HG03378 (cell line): ENCODE measurements at regions not wholly inside any gene's neighbourhood (a gene's known extent, or its start where the extent isn't known, plus 50 kb on each side); places are given as distances from the start of the nearest gene placed in this dataset.

Experiments used
- ATAC-seq: cut with Tn5 transposase; IDR thresholded peaks from one replicate; pipeline ENCODE4 v1.9.1; 2021; ENCODE audit warnings: mild to moderate bottlenecking, moderate library complexity; ENCODE audit not compliant: unreplicated experiment

- ATAC-seq, result peak; percentile 55
Measured at GRCh38 chr6:97572943-97573342, 289.9 kb upstream of the MMS22L start.

- no peak for ATAC-seq
Measured at GRCh38 chr6:97586344-97586743, 303.3 kb upstream of the MMS22L start.

- ATAC-seq, result no peak
Measured at GRCh38 chr6:97591955-97592354, 308.9 kb upstream of the MMS22L start.

GRCh38 chr6:97594844-97595243 lies 311.8 kb upstream of the MMS22L start:
- no peak for ATAC-seq

GRCh38 chr6:97621111-97621510 lies 338.1 kb upstream of the MMS22L start:
- ATAC-seq, result no peak

GRCh38 chr6:97626671-97627441 lies 343.8 kb upstream of the MMS22L start:
- ATAC-seq, result no peak

- ATAC-seq, result no peak
Measured at GRCh38 chr6:97629180-97629579, 346.2 kb upstream of the MMS22L start.

GRCh38 chr6:97630604-97631003 lies 347.6 kb upstream of the MMS22L start:
- no peak for ATAC-seq

GRCh38 chr6:97632341-97632740 lies 349.3 kb upstream of the MMS22L start:
- ATAC-seq, result no peak

GRCh38 chr6:97639702-97640101 lies 356.7 kb upstream of the MMS22L start:
- ATAC-seq, result no peak

GRCh38 chr6:97644353-97644752 lies 361.3 kb upstream of the MMS22L start:
- no peak for ATAC-seq

- no peak for ATAC-seq
Measured at GRCh38 chr6:97645757-97646156, 362.7 kb upstream of the MMS22L start.

- ATAC-seq, result no peak
Measured at GRCh38 chr6:97653076-97653475, 370.1 kb upstream of the MMS22L start.

GRCh38 chr6:97653517-97653916 lies 370.5 kb upstream of the MMS22L start:
- ATAC-seq, result no peak

GRCh38 chr6:97654674-97655073 lies 371.7 kb upstream of the MMS22L start:
- ATAC-seq, result no peak

- no peak for ATAC-seq
Measured at GRCh38 chr6:97656236-97656635, 373.2 kb upstream of the MMS22L start.

- no peak for ATAC-seq
Measured at GRCh38 chr6:97656706-97657350, 373.8 kb upstream of the MMS22L start.

GRCh38 chr6:97658090-97658489 lies 375.1 kb upstream of the MMS22L start:
- no peak for ATAC-seq

- ATAC-seq, result no peak
Measured at GRCh38 chr6:97663252-97663651, 380.2 kb upstream of the MMS22L start.

- no peak for ATAC-seq
Measured at GRCh38 chr6:97665446-97665845, 382.4 kb upstream of the MMS22L start.

GRCh38 chr6:97666889-97667288 lies 383.9 kb upstream of the MMS22L start:
- no peak for ATAC-seq

- peak; percentile 38 for ATAC-seq
Measured at GRCh38 chr6:97668716-97669115, 385.7 kb upstream of the MMS22L start.
